IMR-90 (cell line): ENCODE measurements at regions not wholly inside any gene's neighbourhood (a gene's known extent, or its start where the extent isn't known, plus 50 kb on each side); places are given as distances from the start of the nearest gene placed in this dataset.
A peak's percentile ranks its signal among the peaks of the same experiment; 100 is the strongest.

ENCODE experiments used
- ATAC-seq: fragments of 200-7000 bp; cut with Tn5 transposase; 2 replicates; pipeline ENCODE4 v1.9.1; 2020; ENCODE audit warnings: low read depth, mild to moderate bottlenecking, moderate library complexity
- BruUV-seq: library from RNA; stranded (reverse); fragments of 400-500 nt; replicated peaks from 2 replicates; lab custom pipeline; 2021; lab: Mats Ljungman, UMichigan
- CTCF ChIA-PET: fragments of 300-600 bp; formaldehyde crosslinking; extraction: SDS; loops from one replicate; lab custom pipeline; 2021; ENCODE audit warnings: antibody characterized with exemption; lab: Yijun Ruan, JAX
- POLR2A ChIA-PET: fragments of 300-600 bp; sonication (Branson Sonifier 250); formaldehyde crosslinking; loops from one replicate; lab custom pipeline; 2022; ENCODE audit warnings: antibody characterized with exemption; ENCODE audit not compliant: unreplicated experiment; lab: Charles Lee
- DNase-seq: peaks from one replicate; pipeline ENCODE4 v3.0.0; 2013
- H2AFZ ChIP-seq: replicated peaks from 2 replicates; pipeline ENCODE3; 2013; ENCODE audit warnings: low read length, mild to moderate bottlenecking; ENCODE audit not compliant: poor library complexity
- H2AK5ac ChIP-seq: 2 replicates; pipeline ENCODE4 v1.6.1; 2013; ENCODE audit warnings: low read depth, low read length, inconsistent platforms
- H2AK9ac ChIP-seq: replicated peaks from 2 replicates; pipeline ENCODE3; 2013; ENCODE audit warnings: mild to moderate bottlenecking, low read depth, low read length, moderate library complexity; ENCODE audit not compliant: poor library complexity
- H2BK120ac ChIP-seq: 2 replicates; pipeline ENCODE4 v1.6.1; 2013; ENCODE audit warnings: low read depth, low read length, inconsistent platforms
- H2BK15ac ChIP-seq: 3 replicates; pipeline ENCODE4 v1.6.1; 2013; ENCODE audit warnings: low read depth, low read length, inconsistent platforms
- H2BK20ac ChIP-seq: 2 replicates; pipeline ENCODE4 v1.6.1; 2013; ENCODE audit warnings: low read depth, mild to moderate bottlenecking, inconsistent platforms, low read length, moderate library complexity
- H2BK5ac ChIP-seq: 2 replicates; pipeline ENCODE4 v1.6.1; 2013; ENCODE audit warnings: mild to moderate bottlenecking, low read depth, low read length, inconsistent platforms; ENCODE audit not compliant: poor library complexity, severe bottlenecking
- H3K14ac ChIP-seq: replicated peaks from 2 replicates; pipeline ENCODE4 v1.6.1; 2013; ENCODE audit warnings: low read depth, low read length, inconsistent platforms
- H3K18ac ChIP-seq: 2 replicates; pipeline ENCODE4 v1.6.1; 2013; ENCODE audit warnings: low read depth, low read length, control low read depth
- H3K23ac ChIP-seq: 2 replicates; pipeline ENCODE4 v1.6.1; 2013; ENCODE audit warnings: low read depth, low read length, inconsistent platforms
- H3K27ac ChIP-seq: 2 replicates; pipeline ENCODE4 v1.5.1; 2013; ENCODE audit warnings: mild to moderate bottlenecking, control low read depth, low read length; ENCODE audit not compliant: insufficient read depth
- H3K27me3 ChIP-seq: 2 replicates; pipeline ENCODE4 v1.6.1; 2013; ENCODE audit warnings: low read length; ENCODE audit not compliant: control insufficient read depth, insufficient read depth
- H3K36me3 ChIP-seq: 2 replicates; pipeline ENCODE4 v1.6.1; 2013; ENCODE audit warnings: low read length, mixed read lengths; ENCODE audit not compliant: control insufficient read depth, insufficient read depth
- H3K4ac ChIP-seq: 2 replicates; pipeline ENCODE4 v1.6.1; 2013; ENCODE audit warnings: low read depth, low read length, inconsistent platforms
- H3K4me1 ChIP-seq: 2 replicates; pipeline ENCODE4 v1.6.1; 2013; ENCODE audit warnings: low read length, mixed read lengths; ENCODE audit not compliant: control insufficient read depth, insufficient read depth
- H3K4me2 ChIP-seq: 2 replicates; pipeline ENCODE4 v1.6.1; 2013; ENCODE audit warnings: low read depth, mild to moderate bottlenecking, control low read depth, low read length, moderate library complexity
- H3K4me3 ChIP-seq: 2 replicates; pipeline ENCODE4 v1.5.1; 2013; ENCODE audit warnings: low read depth, mild to moderate bottlenecking, control low read depth, low read length, moderate library complexity; ENCODE audit not compliant: insufficient read depth
- H3K56ac ChIP-seq: 2 replicates; pipeline ENCODE4 v1.6.1; 2013; ENCODE audit warnings: low read length, inconsistent platforms; ENCODE audit not compliant: insufficient read depth; ENCODE audit errors: extremely low read depth
- H3K79me1 ChIP-seq, 2 experiments: 2 replicates each; pipeline ENCODE4 v1.6.1; 2013; ENCODE audit warnings: low read length in 2 of 2, inconsistent platforms in 1 of 2, low read depth in 1 of 2
- H3K9ac ChIP-seq: 2 replicates; pipeline ENCODE4 v1.6.1; 2013; ENCODE audit warnings: low read depth, low read length, control low read depth
- H3K9me1 ChIP-seq: 2 replicates; pipeline ENCODE4 v1.6.1; 2013; ENCODE audit warnings: low read length, inconsistent platforms; ENCODE audit not compliant: insufficient read depth
- H3K9me3 ChIP-seq: 2 replicates; pipeline ENCODE4 v1.6.1; 2013; ENCODE audit warnings: low read length; ENCODE audit not compliant: control insufficient read depth, insufficient read depth
- H4K20me1 ChIP-seq: 2 replicates; pipeline ENCODE4 v1.6.1; 2013; ENCODE audit warnings: low read length, inconsistent platforms; ENCODE audit not compliant: insufficient read depth
- H4K5ac ChIP-seq: 2 replicates; pipeline ENCODE4 v1.6.1; 2013; ENCODE audit warnings: mild to moderate bottlenecking, low read depth, low read length, control low read depth
- H4K8ac ChIP-seq, 2 experiments: 2 replicates each; pipeline ENCODE4 v1.6.1; 2013; ENCODE audit warnings: low read depth in 2 of 2, low read length in 2 of 2, control low read depth in 1 of 2, inconsistent platforms in 1 of 2
- H4K91ac ChIP-seq: 2 replicates; pipeline ENCODE4 v1.6.1; 2013; ENCODE audit warnings: low read depth, low read length, inconsistent platforms; ENCODE audit not compliant: insufficient read depth
- CEBPB ChIP-seq: IDR thresholded peaks from 2 replicates; pipeline ENCODE4 v1.6.1; 2012; ENCODE audit warnings: low read depth, low read length, improper control_type of control experiment
- MAFK ChIP-seq: IDR thresholded peaks from 2 replicates; pipeline ENCODE4 v1.6.1; 2012; ENCODE audit warnings: low read depth, low read length, improper control_type of control experiment
- MAZ ChIP-seq: IDR thresholded peaks from 2 replicates; pipeline ENCODE4 v1.6.1; 2012; ENCODE audit warnings: low read depth, mild to moderate bottlenecking, low read length, improper control_type of control experiment, moderate library complexity, borderline replicate concordance
- POLR2A ChIP-seq: IDR thresholded peaks from 2 replicates; pipeline ENCODE4 v1.6.1; 2012; ENCODE audit warnings: mild to moderate bottlenecking, low read depth, low read length
- RAD21 ChIP-seq: IDR thresholded peaks from 2 replicates; pipeline ENCODE4 v1.6.1; 2012; ENCODE audit warnings: low read length, improper control_type of control experiment
- RFX5 ChIP-seq: IDR thresholded peaks from 2 replicates; pipeline ENCODE4 v1.8.0; 2012; ENCODE audit warnings: low read depth, mild to moderate bottlenecking, low read length, moderate library complexity
- WGBS, 2 experiments: methylation state at CpG; one replicate each; pipeline versions ENCODE4 v1.1.5 to v1.1.7; 2013; ENCODE audit warnings: missing lambda C conversion rate in 2 of 2; ENCODE audit not compliant: insufficient read length in 1 of 2; ENCODE audit errors: extremely low coverage in 2 of 2; 5-methylcytosine and 5-hydroxymethylcytosine counted together
- dilution Hi-C: fragments of 300-500 bp; cut with HindIII; formaldehyde crosslinking; loops from one replicate; pipeline ENCODE4 v1.14.3; 2018; ENCODE audit warnings: low sequenced_read_pairs; ENCODE audit not compliant: unreplicated experiment
- in situ Hi-C: fragments of 300-500 bp; cut with MboI; formaldehyde crosslinking; loops from 3 replicates; pipeline ENCODE4 v1.14.3; 2019; ENCODE audit warnings: low sequenced_read_pairs, inconsistent platforms, mixed read lengths
- intact Hi-C: fragments of 100-400 bp; cut with micrococcal nuclease; formaldehyde crosslinking; loops from 2 replicates; pipeline ENCODE4 v1.10.0; 2022

DNA sequence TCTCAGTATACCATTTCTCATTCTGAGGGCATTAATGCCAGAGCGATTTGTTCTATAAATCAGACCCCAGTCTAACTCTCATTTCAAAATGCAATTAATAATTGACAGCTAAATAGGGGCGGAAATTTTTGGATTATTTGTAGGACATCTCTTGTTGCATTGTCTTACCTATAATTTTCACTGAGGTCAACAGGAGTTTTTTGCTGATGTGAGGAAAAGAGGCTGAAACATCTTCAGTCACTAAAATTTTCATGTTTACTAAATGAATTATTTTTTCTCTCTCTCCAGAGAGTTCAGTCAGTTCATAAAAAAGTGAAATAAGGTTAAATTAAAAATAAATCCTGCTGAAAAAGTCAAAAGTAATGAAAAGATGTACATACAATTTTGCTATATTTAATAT lies 295.9 kb downstream of the CCER1 start:
- no peak overlapping the region for H4K8ac ChIP-seq
- H3K36me3 ChIP-seq, result no peaks in the 10 kb centered on the region
- H3K4ac ChIP-seq, result no peak overlapping the region
- ChIA-PET CTCF (interaction anchor here (0.6 kb wide), 1 partner anchor 283 kb away, joined by 7 read pairs; no protein-coding TSS in a partner anchor), POLR2A (no interaction called here)
- no peak overlapping the region for H2BK20ac ChIP-seq
- H3K27me3 ChIP-seq, result no peaks in the 10 kb centered on the region
- dilution Hi-C loops, result no loop called here
- no TSS peak for BruUV-seq
- no peak for TF ChIP-seq RFX5
- TF ChIP-seq CEBPB, result no peak
- TF ChIP-seq MAFK, result peak; percentile 48
- TF ChIP-seq MAZ, result no peak
- no peak for TF ChIP-seq RAD21
- no peak for TF ChIP-seq POLR2A
- H3K9me3 ChIP-seq, result no peaks in the 10 kb centered on the region
- H3K4me1 ChIP-seq, result no peaks in the 10 kb centered on the region
- H2AFZ ChIP-seq, result no peak overlapping the region
- DNase-seq (no peak), ATAC-seq (no peak)
- no peak overlapping the region for H2AK9ac ChIP-seq
- in situ Hi-C loops, result no loop called here
- H2BK120ac ChIP-seq, result no peak overlapping the region
- no peak overlapping the region for H2BK5ac ChIP-seq
- H3K9ac ChIP-seq, result no peak overlapping the region
- H3K27ac ChIP-seq, result no peak overlapping the region
- no peak overlapping the region for H2AK5ac ChIP-seq
- no peak overlapping the region for H3K56ac ChIP-seq
- no peak overlapping the region for H4K5ac ChIP-seq
- no peak overlapping the region for H3K18ac ChIP-seq
- H3K9me1 ChIP-seq, result no peaks in the 10 kb centered on the region
- H3K23ac ChIP-seq, result no peak overlapping the region
- no peaks in the 10 kb centered on the region for H3K79me1 ChIP-seq
- no peak overlapping the region for H3K14ac ChIP-seq
- intact Hi-C loops, result no loop called here
- H4K91ac ChIP-seq, result no peak overlapping the region
- no peak overlapping the region for H3K4me3 ChIP-seq
- no peak overlapping the region for H2BK15ac ChIP-seq
- H3K4me2 ChIP-seq, result no peak overlapping the region
- H4K20me1 ChIP-seq, result no peaks in the 10 kb centered on the region
- no CpG with 5 or more reads among the region's 2 CpGs for WGBS, 2 experiments
